CD8-positive, alpha-beta memory T cell (primary cell): ENCODE measurements at regions not wholly inside any gene's neighbourhood (a gene's known extent, or its start where the extent isn't known, plus 50 kb on each side); places are given as distances from the start of the nearest gene placed in this dataset.

ENCODE experiments used
- CTCF ChIA-PET: fragments of 350-600 bp; sonication (Branson Sonifier 250); formaldehyde crosslinking; loops from one replicate; lab custom pipeline; 2021; ENCODE audit warnings: antibody characterized with exemption; lab: Charles Lee
- POLR2A ChIA-PET: fragments of 350-600 bp; sonication (Branson Sonifier 250); formaldehyde crosslinking; loops from one replicate; lab custom pipeline; 2021; ENCODE audit warnings: antibody characterized with exemption; lab: Charles Lee
- DNase-seq, 5 donors: peaks; one replicate each; pipeline versions ENCODE4 v3.0.0 to v3.0.0-alpha.2; 2020 to 2022; ENCODE audit warnings: mixed read lengths in 1 of 5
- H3K27ac ChIP-seq: one replicate; pipeline ENCODE4 v1.7.0; 2013; ENCODE audit warnings: low read depth, mild to moderate bottlenecking, low read length, moderate library complexity
- H3K27me3 ChIP-seq: 2 replicates; pipeline ENCODE4 v1.7.0; 2013; ENCODE audit warnings: low read length, mild to moderate bottlenecking; ENCODE audit not compliant: insufficient read depth, poor library complexity, severe bottlenecking
- H3K36me3 ChIP-seq: 2 replicates; pipeline ENCODE4 v1.7.0; 2013; ENCODE audit warnings: mild to moderate bottlenecking, low read length, moderate library complexity; ENCODE audit not compliant: insufficient read depth
- H3K4me1 ChIP-seq: 2 replicates; pipeline ENCODE4 v1.7.0; 2013; ENCODE audit warnings: mild to moderate bottlenecking, low read length, moderate library complexity; ENCODE audit not compliant: insufficient read depth
- H3K4me3 ChIP-seq: 2 replicates; pipeline ENCODE4 v1.7.0; 2013; ENCODE audit warnings: mild to moderate bottlenecking, low read length
- H3K9me3 ChIP-seq: 2 replicates; pipeline ENCODE4 v1.7.0; 2013; ENCODE audit warnings: mild to moderate bottlenecking, low read length
- H3K27ac Mint-ChIP-seq, 8 donors: one replicate each; pipeline ENCODE4 v1.8.0; 2020 to 2021; ENCODE audit warnings: mixed read lengths in 8 of 8, mild to moderate bottlenecking in 6 of 8, inconsistent platforms in 3 of 8, moderate library complexity in 3 of 8
- H3K27me3 Mint-ChIP-seq, 2 donors: one replicate each; pipeline ENCODE4 v1.8.0; 2020 to 2021; ENCODE audit warnings: mixed read lengths in 2 of 2, mild to moderate bottlenecking in 1 of 2, moderate library complexity in 1 of 2
- H3K36me3 Mint-ChIP-seq, 3 donors: one replicate each; pipeline ENCODE4 v1.8.0; 2020 to 2021; ENCODE audit warnings: mixed read lengths in 3 of 3, inconsistent platforms in 1 of 3, mild to moderate bottlenecking in 1 of 3
- H3K4me1 Mint-ChIP-seq, 3 donors: one replicate each; pipeline ENCODE4 v1.8.0; 2020 to 2021; ENCODE audit warnings: mixed read lengths in 3 of 3, inconsistent platforms in 1 of 3, mild to moderate bottlenecking in 1 of 3
- H3K4me3 Mint-ChIP-seq, 7 donors: one replicate each; pipeline ENCODE4 v1.8.0; 2020 to 2021; ENCODE audit warnings: mixed read lengths in 7 of 7, mild to moderate bottlenecking in 6 of 7, moderate library complexity in 4 of 7, inconsistent platforms in 2 of 7
- H3K9me3 Mint-ChIP-seq, 5 donors: one replicate each; pipeline ENCODE4 v1.8.0; 2020 to 2022; ENCODE audit warnings: mixed read lengths in 5 of 5, mild to moderate bottlenecking in 3 of 5, moderate library complexity in 2 of 5, inconsistent platforms in 1 of 5

DNA sequence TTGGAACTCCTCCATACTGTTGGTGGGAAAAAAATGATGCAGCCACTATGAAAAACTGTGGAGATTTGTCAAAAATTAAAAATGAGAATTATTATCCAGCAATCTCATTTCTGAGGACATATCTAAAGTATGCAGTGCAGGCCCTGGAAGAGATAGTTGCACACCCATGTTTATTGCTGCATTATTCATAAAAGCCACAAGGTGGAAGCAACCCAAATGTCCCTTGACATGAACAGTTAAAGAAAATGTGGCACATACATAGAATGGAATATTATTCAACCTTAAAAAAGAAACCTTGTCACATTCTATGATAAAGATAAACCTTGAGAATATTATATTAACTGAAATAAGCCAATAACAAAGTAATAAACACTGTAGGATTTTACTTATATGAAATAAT is 80.9 kb upstream of the ARHGEF26 start:
- Histone ChIP-seq H3K4me3 (no peak overlapping the region), H3K4me1 (no peaks in the 10 kb centered on the region), H3K27me3 (no peaks in the 10 kb centered on the region), H3K27ac (no peak overlapping the region), H3K9me3 (no peaks in the 10 kb centered on the region), H3K36me3 (no peaks in the 10 kb centered on the region)
- Mint-ChIP-seq H3K4me1 (no peaks in the 10 kb centered on the region), H3K9me3 (no peaks in the 10 kb centered on the region), H3K27ac (no peak overlapping the region), H3K4me3 (no peak overlapping the region), H3K27me3 (peaks cover 2 to 8% of the 10 kb centered on the region in 2 donors), H3K36me3 (no peaks in the 10 kb centered on the region)
- ChIA-PET CTCF (no interaction called here), POLR2A (no interaction called here)
- DNase-seq: no peak

DNA sequence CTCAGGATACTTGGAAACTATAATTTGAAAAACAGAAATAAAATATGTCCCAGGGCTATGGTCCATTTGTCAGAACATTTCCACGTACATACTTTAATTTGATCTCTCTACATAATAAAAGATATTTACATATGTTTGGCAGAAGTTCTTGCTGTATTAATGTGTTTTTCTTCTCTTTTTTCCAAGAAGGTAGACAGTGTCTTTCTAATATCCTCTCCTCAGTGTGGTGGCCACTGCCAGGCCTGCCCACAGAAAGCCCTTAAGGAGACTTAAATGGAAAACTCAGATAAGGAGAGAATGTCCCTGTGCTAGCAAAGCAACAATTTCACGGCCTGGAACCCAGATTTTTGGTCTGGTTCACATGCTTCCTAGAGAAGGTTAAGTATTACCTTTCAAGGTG is 76.5 kb upstream of the ARHGEF26 start:
- DNase-seq: no peak
- H3K27me3 ChIP-seq: no peaks in the 10 kb centered on the region
- ChIA-PET CTCF (no interaction called here), POLR2A (no interaction called here)
- Mint-ChIP-seq H3K27ac (no peak overlapping the region), H3K36me3 (no peaks in the 10 kb centered on the region), H3K27me3 (peaks cover 11 to 18% of the 10 kb centered on the region in 2 donors), H3K4me3 (no peak overlapping the region), H3K9me3 (peaks cover 0 to 2% (median 0%) of the 10 kb centered on the region in 5 donors), H3K4me1 (no peaks in the 10 kb centered on the region)
- H3K27ac ChIP-seq: no peak overlapping the region
- H3K9me3 ChIP-seq: no peaks in the 10 kb centered on the region
- H3K36me3 ChIP-seq: no peaks in the 10 kb centered on the region
- H3K4me3 ChIP-seq: no peak overlapping the region
- H3K4me1 ChIP-seq: no peaks in the 10 kb centered on the region

DNA sequence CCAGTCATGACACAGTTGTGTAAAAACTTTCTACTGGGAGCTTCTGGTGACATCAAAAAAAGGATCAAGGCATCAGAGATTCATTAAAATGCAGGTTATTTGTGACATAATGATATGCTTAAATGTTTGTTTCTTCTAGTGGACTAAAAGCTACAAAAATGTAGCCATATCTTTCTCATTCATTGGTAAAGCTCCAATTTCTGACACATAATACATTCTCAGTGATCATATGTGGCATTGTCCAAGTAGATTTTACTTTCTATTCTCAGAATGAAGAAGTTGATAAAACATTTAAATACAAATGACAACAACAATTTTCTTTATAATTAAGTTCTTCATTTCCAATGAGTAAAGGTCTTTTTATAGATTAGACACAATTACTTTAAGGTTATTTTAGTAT is 71.0 kb upstream of the ARHGEF26 start:
- DNase-seq: no peak
- H3K27ac ChIP-seq: no peak overlapping the region
- no peaks in the 10 kb centered on the region for H3K4me1 Mint-ChIP-seq
- CTCF ChIA-PET: no interaction called here
- no peak overlapping the region for H3K27ac Mint-ChIP-seq
- H3K9me3 Mint-ChIP-seq: peaks cover 0 to 4% (median 0%) of the 10 kb centered on the region in 5 donors
- H3K36me3 Mint-ChIP-seq: no peaks in the 10 kb centered on the region
- peaks cover 15 to 19% of the 10 kb centered on the region in 2 donors for H3K27me3 Mint-ChIP-seq
- H3K27me3 ChIP-seq: no peaks in the 10 kb centered on the region
- H3K4me3 Mint-ChIP-seq: no peak overlapping the region
- H3K4me1 ChIP-seq: no peaks in the 10 kb centered on the region
- H3K4me3 ChIP-seq: no peak overlapping the region
- POLR2A ChIA-PET: no interaction called here
- no peaks in the 10 kb centered on the region for H3K9me3 ChIP-seq
- no peaks in the 10 kb centered on the region for H3K36me3 ChIP-seq

DNA sequence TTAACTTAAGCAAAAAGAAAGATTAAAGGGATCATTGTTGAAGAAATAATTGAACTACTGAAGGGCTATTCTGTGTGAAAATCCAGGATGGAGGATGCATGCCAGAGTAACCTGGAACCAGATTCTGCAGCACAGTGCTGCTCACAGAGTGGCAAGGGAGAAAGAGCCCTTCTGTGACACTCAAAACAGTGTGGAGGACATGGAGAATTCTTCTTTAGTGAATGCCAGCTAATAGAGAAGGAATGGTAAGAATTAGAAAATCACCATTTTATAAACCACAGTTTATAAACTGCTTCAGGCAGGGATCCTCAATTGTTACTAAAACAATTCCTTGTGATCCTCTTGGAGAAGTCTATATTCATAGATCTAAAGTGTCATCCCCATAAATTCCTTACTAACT is 70.4 kb upstream of the ARHGEF26 start:
- H3K36me3 ChIP-seq: no peaks in the 10 kb centered on the region
- Mint-ChIP-seq H3K36me3 (no peaks in the 10 kb centered on the region), H3K27ac (no peak overlapping the region), H3K4me3 (no peak overlapping the region), H3K9me3 (peaks cover 0 to 4% (median 0%) of the 10 kb centered on the region in 5 donors), H3K27me3 (peaks cover 12 to 17% of the 10 kb centered on the region in 2 donors), H3K4me1 (no peaks in the 10 kb centered on the region)
- no peaks in the 10 kb centered on the region for H3K4me1 ChIP-seq
- DNase-seq: no peak
- H3K27me3 ChIP-seq: no peaks in the 10 kb centered on the region
- ChIA-PET CTCF (no interaction called here), POLR2A (no interaction called here)
- H3K9me3 ChIP-seq: no peaks in the 10 kb centered on the region
- no peak overlapping the region for H3K4me3 ChIP-seq
- no peak overlapping the region for H3K27ac ChIP-seq

DNA sequence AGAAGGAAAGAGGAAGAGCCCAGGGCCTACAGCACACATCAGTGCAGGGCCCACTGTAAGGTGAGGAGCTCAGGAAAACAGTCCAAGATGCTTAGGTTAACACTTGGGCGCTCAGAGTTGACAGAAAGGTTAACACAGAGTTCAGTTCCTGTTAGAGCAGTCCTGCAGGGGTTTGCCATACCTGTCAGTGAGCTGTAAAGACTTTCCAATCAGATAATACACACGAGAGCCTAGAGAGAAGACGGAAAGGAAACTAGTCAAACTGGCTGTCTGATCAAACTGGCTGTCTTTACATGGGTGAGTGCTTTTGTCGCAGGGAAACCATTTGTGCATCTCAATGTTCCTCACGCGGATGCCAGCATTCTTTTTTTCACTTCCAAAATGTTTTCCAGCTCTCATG is 61.4 kb upstream of the ARHGEF26 start:
- ChIA-PET POLR2A (no interaction called here), CTCF (no interaction called here)
- no peaks in the 10 kb centered on the region for H3K4me1 ChIP-seq
- no peak overlapping the region for H3K27ac ChIP-seq
- no peak for DNase-seq
- no peaks in the 10 kb centered on the region for H3K27me3 ChIP-seq
- Mint-ChIP-seq H3K27ac (no peak overlapping the region), H3K4me3 (no peak overlapping the region), H3K9me3 (no peaks in the 10 kb centered on the region), H3K27me3 (no peaks in the 10 kb centered on the region), H3K4me1 (no peaks in the 10 kb centered on the region), H3K36me3 (no peaks in the 10 kb centered on the region)
- no peaks in the 10 kb centered on the region for H3K9me3 ChIP-seq
- no peaks in the 10 kb centered on the region for H3K36me3 ChIP-seq
- H3K4me3 ChIP-seq: no peak overlapping the region

DNA sequence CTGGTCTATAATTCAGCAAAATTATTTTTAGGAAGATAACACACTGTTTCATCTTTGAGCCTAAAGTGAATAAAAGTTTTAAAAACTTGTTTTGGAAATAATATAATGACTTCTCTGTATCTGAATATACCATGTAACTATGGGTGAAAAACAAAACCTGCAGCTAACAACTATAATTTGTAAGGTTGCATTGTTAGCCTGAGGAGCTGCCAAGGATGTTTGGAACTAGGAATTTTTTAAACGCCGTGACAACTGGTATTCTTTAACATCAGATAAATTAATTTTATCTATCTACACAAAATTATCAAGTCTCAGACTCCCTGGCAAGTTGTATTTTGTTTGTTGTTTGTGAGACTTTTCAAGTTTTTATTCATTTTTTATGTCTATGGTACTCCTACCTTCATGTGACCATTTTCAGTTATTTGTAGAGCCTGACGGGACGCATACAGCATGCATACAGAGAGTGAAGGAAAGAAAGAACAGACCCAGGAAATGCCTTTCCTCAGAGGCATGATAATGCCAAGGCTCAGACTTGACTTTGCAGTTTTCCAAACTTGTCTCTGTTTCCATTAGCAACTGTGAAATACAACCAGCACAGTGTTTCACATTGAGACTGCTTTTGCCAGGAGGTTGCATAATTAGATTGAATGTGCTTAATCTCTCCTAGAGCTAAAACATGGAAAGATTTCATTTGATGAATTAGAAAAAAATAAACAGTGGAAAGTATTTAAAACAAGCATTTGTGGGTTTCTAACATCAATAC is 60.8 kb upstream of the ARHGEF26 start:
- POLR2A ChIA-PET: no interaction called here
- Mint-ChIP-seq H3K4me3 (no peak overlapping the region), H3K27me3 (no peaks in the 10 kb centered on the region)

DNA sequence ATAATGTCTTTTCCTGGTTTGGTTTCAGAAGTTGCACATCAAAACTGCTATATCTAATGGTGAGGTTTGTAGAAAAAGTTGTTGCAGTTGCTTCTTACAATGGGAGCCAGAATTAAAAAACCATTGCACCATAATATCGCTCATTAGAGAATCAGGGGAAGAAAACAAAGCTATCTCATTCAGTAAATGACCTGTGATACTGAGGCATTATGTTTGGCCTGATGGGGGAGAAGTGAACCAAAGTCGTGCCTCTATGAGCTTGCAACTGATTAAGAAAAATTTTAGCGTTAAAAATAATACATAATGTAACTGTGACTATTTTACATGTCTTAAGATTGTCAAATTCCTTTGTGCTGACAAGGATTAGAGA is 60.2 kb upstream of the ARHGEF26 start:
- Histone ChIP-seq H3K27ac (no peak overlapping the region), H3K9me3 (no peaks in the 10 kb centered on the region), H3K4me3 (no peak overlapping the region), H3K27me3 (no peaks in the 10 kb centered on the region), H3K36me3 (no peaks in the 10 kb centered on the region), H3K4me1 (no peaks in the 10 kb centered on the region)
- Mint-ChIP-seq H3K4me3 (no peak overlapping the region), H3K9me3 (no peaks in the 10 kb centered on the region), H3K27me3 (no peaks in the 10 kb centered on the region), H3K36me3 (no peaks in the 10 kb centered on the region), H3K27ac (no peak overlapping the region), H3K4me1 (no peaks in the 10 kb centered on the region)
- DNase-seq: no peak
- ChIA-PET CTCF (no interaction called here), POLR2A (no interaction called here)

More for the DNA sequence above, 60.8 kb upstream of the ARHGEF26 start:
- no peak overlapping the region for H3K27ac ChIP-seq
- no peaks in the 10 kb centered on the region for H3K9me3 Mint-ChIP-seq
- H3K4me1 Mint-ChIP-seq: no peaks in the 10 kb centered on the region
- H3K27ac Mint-ChIP-seq: no peak overlapping the region
- CTCF ChIA-PET: no interaction called here
- no peak for DNase-seq
- H3K27me3 ChIP-seq: no peaks in the 10 kb centered on the region
- H3K4me1 ChIP-seq: no peaks in the 10 kb centered on the region
- H3K36me3 ChIP-seq: no peaks in the 10 kb centered on the region
- H3K9me3 ChIP-seq: no peaks in the 10 kb centered on the region
- no peaks in the 10 kb centered on the region for H3K36me3 Mint-ChIP-seq
- no peak overlapping the region for H3K4me3 ChIP-seq

DNA sequence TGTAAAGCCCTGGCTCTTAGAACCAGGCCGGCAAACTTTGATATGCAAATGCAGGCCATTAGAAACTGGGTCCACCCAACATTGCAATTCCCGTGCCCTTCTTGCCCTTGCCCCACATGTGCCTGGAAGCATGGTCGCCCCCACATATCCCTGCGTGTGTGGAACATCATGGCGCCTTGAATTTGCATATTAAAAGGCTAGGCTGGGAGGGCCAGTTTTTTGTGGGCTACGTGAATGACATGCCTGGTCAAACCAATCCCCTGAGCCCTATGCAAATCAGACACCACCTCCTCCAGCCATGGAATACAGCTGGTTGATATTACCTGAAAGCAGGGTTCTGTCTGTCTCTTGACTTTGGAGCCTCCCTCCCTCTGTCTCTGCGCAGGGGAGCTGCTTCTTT is 58.7 kb upstream of the ARHGEF26 start:
- H3K27ac ChIP-seq: no peak overlapping the region
- no peaks in the 10 kb centered on the region for H3K9me3 ChIP-seq
- Mint-ChIP-seq H3K4me3 (no peak overlapping the region), H3K36me3 (no peaks in the 10 kb centered on the region), H3K27me3 (no peaks in the 10 kb centered on the region), H3K27ac (no peak overlapping the region), H3K4me1 (no peaks in the 10 kb centered on the region), H3K9me3 (peaks cover 0 to 3% (median 0%) of the 10 kb centered on the region in 5 donors)
- H3K36me3 ChIP-seq: no peaks in the 10 kb centered on the region
- H3K27me3 ChIP-seq: no peaks in the 10 kb centered on the region
- ChIA-PET CTCF (no interaction called here), POLR2A (no interaction called here)
- no peak for DNase-seq
- H3K4me1 ChIP-seq: no peaks in the 10 kb centered on the region
- no peak overlapping the region for H3K4me3 ChIP-seq
